ENCODE measurements at regions not wholly inside any gene's neighbourhood (a gene's known extent, or its start where the extent isn't known, plus 50 kb on each side); places are given as distances from the start of the nearest gene placed in this dataset.
"Not testable (repeated sequence)": the region's sequence is repeated elsewhere in the genome, so short reads cannot be mapped to it uniquely, and the experiment has no call there.

DNA sequence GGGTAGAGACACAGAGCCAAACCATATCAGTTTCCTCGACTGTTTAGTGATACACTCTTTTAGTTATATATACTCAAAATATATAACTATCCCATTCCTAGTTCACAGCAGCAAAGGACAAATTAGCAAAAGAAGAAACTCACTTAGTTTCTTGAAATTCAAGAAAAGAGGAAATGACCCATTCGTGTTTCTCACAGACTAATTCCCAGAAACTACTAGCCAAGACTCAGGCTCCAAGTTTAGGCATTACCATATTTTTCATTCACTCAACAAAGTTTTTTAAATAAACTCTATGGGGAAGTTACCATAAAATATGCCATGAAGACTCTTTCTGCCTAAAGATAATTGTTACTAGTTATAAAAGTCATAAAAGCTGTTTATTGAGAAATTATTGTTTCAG is 152.3 kb upstream of the DAAM1 start:
- DNase-seq: no peak
- Mint-ChIP-seq H3K27me3 (peaks cover 3% of the 10 kb centered on the region), H3K4me3 (no peak overlapping the region), H3K27ac (no peak overlapping the region), H3K36me3 (ENCODE audit: low read depth) (no peaks in the 10 kb centered on the region), H3K4me1 (no peaks in the 10 kb centered on the region), H3K9me3 (ENCODE audit: low read depth) (no peaks in the 10 kb centered on the region)
- POLR2A ChIA-PET: no interaction called here
- ATAC-seq: no peak
- CTCF ChIA-PET: no interaction called here
- intact Hi-C loops (cut with DNase I, micrococcal nuclease): no loop called here

DNA sequence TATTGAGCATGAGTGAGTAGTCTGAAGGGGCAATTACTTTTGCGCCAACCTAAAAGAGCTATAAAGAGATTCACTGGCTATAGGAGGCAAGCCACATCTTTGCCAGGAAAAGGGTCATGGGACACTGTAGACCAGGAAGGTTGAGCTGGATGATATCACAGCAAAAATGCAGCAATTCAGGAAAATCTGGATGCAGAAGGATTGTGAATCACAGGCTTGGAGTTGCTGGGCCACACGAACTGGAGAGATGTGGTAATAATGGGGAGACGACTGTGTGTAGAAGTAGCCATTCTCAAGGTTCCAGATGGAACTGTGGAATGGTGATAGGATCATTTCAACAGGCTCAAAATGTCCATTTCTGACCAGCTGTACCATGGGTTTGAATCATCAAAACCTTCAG is 151.4 kb upstream of the DAAM1 start:
- intact Hi-C loops (cut with DNase I, micrococcal nuclease): no loop called here
- H3K36me3 Mint-ChIP-seq (ENCODE audit: low read depth): no peaks in the 10 kb centered on the region
- H3K27me3 Mint-ChIP-seq: no peaks in the 10 kb centered on the region
- H3K27ac Mint-ChIP-seq: no peak overlapping the region
- CTCF ChIA-PET: no interaction called here
- no peaks in the 10 kb centered on the region for H3K4me1 Mint-ChIP-seq
- no peak overlapping the region for H3K4me3 Mint-ChIP-seq
- ATAC-seq: no peak
- no peaks in the 10 kb centered on the region for H3K9me3 Mint-ChIP-seq (ENCODE audit: low read depth)
- POLR2A ChIA-PET: no interaction called here
- no peak for DNase-seq

DNA sequence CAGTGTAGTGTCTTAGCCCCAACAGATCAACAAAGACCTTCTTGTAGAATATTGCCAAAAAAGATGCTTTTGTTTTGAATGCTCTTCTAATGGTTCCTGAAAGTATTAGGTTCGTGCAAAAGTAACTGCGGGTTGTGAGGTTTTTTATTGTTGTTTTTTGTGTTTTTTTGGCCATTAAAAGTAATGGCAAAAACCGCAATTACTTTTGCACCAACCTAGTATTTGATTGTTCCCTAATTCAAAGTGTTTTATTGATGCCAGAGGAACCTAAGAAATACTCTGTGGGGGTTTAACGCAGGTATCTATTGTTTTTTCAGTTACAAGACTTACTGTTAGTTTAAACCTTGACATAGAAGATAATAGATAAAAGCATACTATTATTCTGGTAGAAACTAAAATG is 150.8 kb upstream of the DAAM1 start:
- DNase-seq (no peak), ATAC-seq (no peak)
- no peak overlapping the region for H3K27ac Mint-ChIP-seq
- no peaks in the 10 kb centered on the region for H3K27me3 Mint-ChIP-seq
- H3K4me3 Mint-ChIP-seq: no peak overlapping the region
- intact Hi-C loops (cut with DNase I, micrococcal nuclease): no loop called here
- ChIA-PET POLR2A (no interaction called here), CTCF (no interaction called here)
- H3K36me3 Mint-ChIP-seq (ENCODE audit: low read depth): no peaks in the 10 kb centered on the region
- H3K9me3 Mint-ChIP-seq (ENCODE audit: low read depth): no peaks in the 10 kb centered on the region
- H3K4me1 Mint-ChIP-seq: no peaks in the 10 kb centered on the region

DNA sequence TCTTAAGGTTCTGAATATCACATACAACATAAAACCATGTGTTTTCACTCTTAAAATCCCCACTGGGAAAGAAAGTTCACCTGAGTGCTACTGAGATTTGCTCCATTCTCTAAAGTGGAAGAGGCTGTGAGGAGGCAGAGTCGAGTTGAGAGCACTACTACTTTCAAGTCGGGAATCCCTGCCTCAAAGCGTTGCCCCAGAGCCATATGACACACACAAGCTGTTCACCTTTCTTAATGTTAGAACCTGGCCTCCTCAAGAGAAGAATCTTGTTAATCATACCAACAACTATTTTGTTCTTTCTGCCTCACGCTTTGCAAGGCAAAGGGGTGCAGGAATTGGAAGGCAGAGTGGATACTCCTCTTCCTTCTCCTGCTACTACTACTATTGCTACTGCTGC is 149.7 kb upstream of the DAAM1 start:
- no peaks in the 10 kb centered on the region for H3K27me3 Mint-ChIP-seq
- POLR2A ChIA-PET: no interaction called here
- ATAC-seq: no peak
- no peak for DNase-seq
- no peak overlapping the region for H3K27ac Mint-ChIP-seq
- no peaks in the 10 kb centered on the region for H3K4me1 Mint-ChIP-seq
- no peaks in the 10 kb centered on the region for H3K36me3 Mint-ChIP-seq (ENCODE audit: low read depth)
- no peaks in the 10 kb centered on the region for H3K9me3 Mint-ChIP-seq (ENCODE audit: low read depth)
- CTCF ChIA-PET: no interaction called here
- intact Hi-C loops (cut with DNase I, micrococcal nuclease): no loop called here
- no peak overlapping the region for H3K4me3 Mint-ChIP-seq

DNA sequence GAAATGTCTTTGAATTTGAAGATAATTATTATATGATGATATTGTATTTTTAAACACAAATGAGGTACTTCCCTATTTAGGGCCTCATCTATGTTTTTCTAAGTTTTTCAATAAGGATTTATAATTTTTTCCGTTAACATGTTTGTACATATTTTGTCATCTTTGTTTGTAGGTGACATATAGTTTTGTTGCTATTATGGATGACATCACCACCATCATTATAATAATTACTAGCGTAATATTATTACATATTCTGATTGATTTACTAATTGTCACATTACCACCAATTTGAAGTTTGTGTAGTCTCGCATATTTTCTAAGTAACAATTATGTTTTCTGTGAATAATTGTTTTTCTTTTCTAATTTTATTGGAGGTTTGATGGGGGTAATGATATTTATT is 147.2 kb upstream of the DAAM1 start:
- ATAC-seq (no peak), DNase-seq (no peak)
- no peaks in the 10 kb centered on the region for H3K9me3 Mint-ChIP-seq (ENCODE audit: low read depth)
- no peaks in the 10 kb centered on the region for H3K27me3 Mint-ChIP-seq
- H3K4me1 Mint-ChIP-seq: no peaks in the 10 kb centered on the region
- ChIA-PET CTCF (no interaction called here), POLR2A (no interaction called here)
- no peaks in the 10 kb centered on the region for H3K36me3 Mint-ChIP-seq (ENCODE audit: low read depth)
- H3K27ac Mint-ChIP-seq: no peak overlapping the region
- no peak overlapping the region for H3K4me3 Mint-ChIP-seq
- intact Hi-C loops (cut with DNase I, micrococcal nuclease): no loop called here

DNA sequence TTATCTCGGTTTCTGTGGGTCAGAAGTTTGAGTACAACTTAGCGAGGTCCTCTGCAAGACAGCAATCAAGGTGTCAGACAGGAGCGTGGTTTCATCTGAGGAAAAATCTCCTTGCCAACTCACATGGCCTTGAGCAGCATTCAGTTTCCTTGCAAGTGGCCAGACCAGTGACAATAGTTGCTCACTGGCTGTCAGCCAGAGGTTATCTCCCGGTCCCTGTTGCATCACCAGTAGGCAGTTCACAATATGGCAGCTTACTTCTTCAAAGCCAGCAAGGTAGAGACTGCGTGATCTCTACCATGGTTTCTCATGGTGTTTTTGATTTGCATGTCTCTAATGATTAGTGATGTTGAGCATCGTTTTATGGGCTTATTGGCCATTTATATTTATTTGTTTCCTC is 143.8 kb upstream of the DAAM1 start:
- CTCF ChIA-PET: interaction anchor here (0.7 kb wide), 1 partner anchor 20 kb away, joined by 3 read pairs; no protein-coding TSS in a partner anchor
- POLR2A ChIA-PET: no interaction called here

DNA sequence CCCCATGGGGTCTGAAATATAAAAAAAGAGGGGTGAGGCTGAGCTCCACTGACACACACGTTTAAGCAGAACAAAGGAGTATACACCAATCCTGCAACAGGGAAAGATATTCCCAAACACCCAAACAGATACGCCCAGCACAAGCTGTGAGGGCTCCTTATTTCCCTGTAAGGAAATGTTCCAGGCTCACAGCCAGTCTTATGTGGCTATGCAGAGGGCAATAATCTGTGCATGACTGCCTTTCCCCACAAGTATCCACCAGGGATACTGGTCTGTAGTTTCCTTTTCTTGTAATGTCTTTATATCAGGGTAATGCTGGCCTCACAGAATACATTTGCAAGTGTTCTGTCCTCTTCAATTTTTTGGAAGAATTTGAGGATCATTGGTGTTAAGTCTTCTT is 141.7 kb upstream of the DAAM1 start:
- ATAC-seq (no peak), DNase-seq (no peak)
- intact Hi-C loops (cut with DNase I, micrococcal nuclease): no loop called here
- H3K27me3 Mint-ChIP-seq: peaks cover 5% of the 10 kb centered on the region
- H3K27ac Mint-ChIP-seq: no peak overlapping the region
- H3K4me3 Mint-ChIP-seq: no peak overlapping the region
- no peaks in the 10 kb centered on the region for H3K36me3 Mint-ChIP-seq (ENCODE audit: low read depth)
- H3K4me1 Mint-ChIP-seq: no peaks in the 10 kb centered on the region
- no peaks in the 10 kb centered on the region for H3K9me3 Mint-ChIP-seq (ENCODE audit: low read depth)
- CTCF ChIA-PET: no interaction called here
- POLR2A ChIA-PET: no interaction called here

More for the DNA sequence above, 143.8 kb upstream of the DAAM1 start:
- no peaks in the 10 kb centered on the region for H3K36me3 Mint-ChIP-seq (ENCODE audit: low read depth)
- H3K27me3 Mint-ChIP-seq: peaks cover 3% of the 10 kb centered on the region
- intact Hi-C loops (cut with DNase I, micrococcal nuclease): no loop called here
- H3K9me3 Mint-ChIP-seq (ENCODE audit: low read depth): no peaks in the 10 kb centered on the region
- no peaks in the 10 kb centered on the region for H3K4me1 Mint-ChIP-seq
- H3K27ac Mint-ChIP-seq: no peak overlapping the region
- H3K4me3 Mint-ChIP-seq: no peak overlapping the region
- no peak for DNase-seq
- ATAC-seq: no peak

DNA sequence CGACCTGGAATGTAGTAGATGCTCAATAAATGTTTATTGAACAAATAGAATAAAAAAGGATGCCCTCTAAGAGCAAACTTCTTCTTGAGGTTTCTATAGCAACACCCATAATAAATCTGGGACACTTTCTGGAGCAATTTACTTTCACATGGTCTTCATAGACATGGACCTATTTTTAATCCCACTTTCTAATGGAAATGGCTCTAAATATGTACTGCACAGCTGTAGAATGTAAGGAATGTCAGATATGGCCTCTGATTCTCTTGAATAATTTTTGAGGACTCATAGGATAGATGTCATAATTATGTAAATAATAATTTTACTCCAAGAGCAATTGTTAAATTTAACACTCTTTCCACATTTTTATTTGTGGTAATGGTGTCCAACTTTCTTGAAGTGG is 133.5 kb upstream of the DAAM1 start:
- ChIA-PET POLR2A (no interaction called here), CTCF (interaction anchor here (0.6 to 1.6 kb wide), 10 partner anchors 11 to 587 kb away, joined by 3 to 12 read pairs (median 3); no protein-coding TSS in a partner anchor)
- intact Hi-C loops (cut with DNase I, micrococcal nuclease): loop anchor here (1.0 to 10.0 kb wide), 4 partner anchors 27 to 950 kb away; partner anchors contain the start of gene DACT1 (in 1 of the 2)
- Mint-ChIP-seq H3K4me1 (no peaks in the 10 kb centered on the region), H3K9me3 (ENCODE audit: low read depth) (peaks cover 3% of the 10 kb centered on the region), H3K27ac (no peak overlapping the region), H3K36me3 (ENCODE audit: low read depth) (no peaks in the 10 kb centered on the region), H3K4me3 (no peak overlapping the region), H3K27me3 (peaks cover 2% of the 10 kb centered on the region)
- no peak for ATAC-seq
- DNase-seq: no peak

DNA sequence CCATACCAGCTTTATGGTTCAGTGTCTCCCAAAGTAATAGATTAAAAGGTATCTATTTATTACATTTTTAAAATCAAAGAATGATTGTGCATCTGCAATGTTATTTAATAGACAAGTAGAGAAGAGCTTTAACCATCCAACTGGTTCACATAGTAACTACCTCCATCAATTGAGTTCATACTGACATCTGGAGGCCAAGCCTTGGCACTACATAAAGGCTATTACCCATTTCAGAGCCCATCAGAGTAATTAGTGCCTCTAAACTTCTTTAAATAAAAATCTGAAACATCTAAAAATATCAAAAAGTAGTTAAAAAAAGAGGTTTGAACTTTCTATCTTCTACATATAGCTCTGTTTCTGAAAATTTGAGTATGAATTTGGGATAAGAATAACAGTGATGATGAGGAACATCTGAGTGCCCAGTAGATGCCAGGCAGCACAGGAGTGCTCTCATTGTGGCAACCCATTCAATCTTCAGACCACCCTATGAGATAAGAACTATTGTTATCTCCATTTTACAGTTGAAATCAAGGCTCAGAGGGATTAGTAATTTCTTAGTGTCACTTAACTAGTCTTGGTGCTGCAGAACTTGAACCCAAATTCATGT is 132.9 kb upstream of the DAAM1 start:
- Mint-ChIP-seq H3K9me3 (ENCODE audit: low read depth) (peaks cover 3% of the 10 kb centered on the region), H3K4me1 (no peaks in the 10 kb centered on the region), H3K27me3 (peaks cover 2% of the 10 kb centered on the region), H3K4me3 (no peak overlapping the region), H3K36me3 (ENCODE audit: low read depth) (no peaks in the 10 kb centered on the region), H3K27ac (no peak overlapping the region)
- ChIA-PET POLR2A (no interaction called here), CTCF (interaction anchor here (0.6 to 1.6 kb wide), 11 partner anchors 11 to 588 kb away, joined by 3 to 12 read pairs (median 3); no protein-coding TSS in a partner anchor)
- ATAC-seq (peak; percentile 61), DNase-seq (peak; percentile 38)
- intact Hi-C loops (cut with DNase I, micrococcal nuclease): loop anchor here (1.0 to 10.0 kb wide), 4 partner anchors 27 to 951 kb away; partner anchors contain the start of gene DACT1 (in 1 of the 2)

DNA sequence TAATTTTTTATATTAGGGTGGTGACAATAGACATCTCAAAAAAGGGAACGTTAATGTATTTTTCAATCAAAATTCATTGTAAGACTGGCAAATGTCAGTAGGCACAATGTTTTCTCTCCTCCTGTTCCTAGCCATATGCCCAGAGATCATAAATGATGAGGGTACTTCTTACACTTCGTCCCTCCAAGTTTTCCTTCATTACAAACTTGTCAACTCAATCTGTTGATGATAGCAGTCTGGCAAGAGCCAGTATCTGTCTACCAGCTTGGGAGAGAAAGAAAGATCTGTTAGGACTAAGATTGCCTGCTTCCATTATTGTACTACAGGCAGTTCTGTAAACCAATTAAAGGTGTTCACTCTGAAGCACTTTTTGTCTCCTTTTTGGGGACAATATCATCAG is 130.9 kb upstream of the DAAM1 start:
- Mint-ChIP-seq H3K4me1 (no peaks in the 10 kb centered on the region), H3K27me3 (no peaks in the 10 kb centered on the region), H3K4me3 (no peak overlapping the region), H3K27ac (no peak overlapping the region), H3K9me3 (ENCODE audit: low read depth) (no peaks in the 10 kb centered on the region), H3K36me3 (ENCODE audit: low read depth) (no peaks in the 10 kb centered on the region)
- DNase-seq (no peak), ATAC-seq (no peak)
- CTCF ChIA-PET: no interaction called here
- POLR2A ChIA-PET: no interaction called here
- intact Hi-C loops (cut with DNase I, micrococcal nuclease): loop anchor here (10.0 kb wide), 2 partner anchors 423 to 953 kb away; partner anchors contain the start of gene DACT1 (in 1 of the 2)

DNA sequence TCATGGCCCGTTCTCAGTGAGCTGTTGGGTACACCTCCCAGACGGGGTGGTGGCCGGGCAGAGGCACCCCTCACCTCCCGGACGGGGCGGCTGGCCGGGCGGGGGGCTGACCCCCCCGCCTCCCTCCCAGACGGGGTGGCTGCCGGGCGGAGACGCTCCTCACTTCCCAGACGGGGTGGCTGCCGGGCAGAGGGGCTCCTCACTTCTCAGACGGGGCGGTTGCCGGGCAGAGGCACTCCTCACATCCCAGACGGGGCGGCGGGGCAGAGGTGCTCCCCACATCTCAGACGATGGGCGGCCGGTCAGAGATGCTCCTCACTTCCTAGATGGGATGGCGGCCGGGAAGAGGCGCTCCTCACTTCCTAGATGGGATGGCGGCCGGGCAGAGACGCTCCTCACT is 129.7 kb upstream of the DAAM1 start:
- H3K36me3 Mint-ChIP-seq (ENCODE audit: low read depth); H3K27ac Mint-ChIP-seq; CTCF ChIA-PET; H3K9me3 Mint-ChIP-seq (ENCODE audit: low read depth); H3K27me3 Mint-ChIP-seq; ATAC-seq; POLR2A ChIA-PET; DNase-seq; H3K4me1 Mint-ChIP-seq; H3K4me3 Mint-ChIP-seq: not testable (repeated sequence)
- intact Hi-C loops (cut with DNase I, micrococcal nuclease): loop anchor here (10.0 kb wide), 2 partner anchors 424 to 954 kb away; partner anchors contain the start of gene DACT1 (in 1 of the 2)

DNA sequence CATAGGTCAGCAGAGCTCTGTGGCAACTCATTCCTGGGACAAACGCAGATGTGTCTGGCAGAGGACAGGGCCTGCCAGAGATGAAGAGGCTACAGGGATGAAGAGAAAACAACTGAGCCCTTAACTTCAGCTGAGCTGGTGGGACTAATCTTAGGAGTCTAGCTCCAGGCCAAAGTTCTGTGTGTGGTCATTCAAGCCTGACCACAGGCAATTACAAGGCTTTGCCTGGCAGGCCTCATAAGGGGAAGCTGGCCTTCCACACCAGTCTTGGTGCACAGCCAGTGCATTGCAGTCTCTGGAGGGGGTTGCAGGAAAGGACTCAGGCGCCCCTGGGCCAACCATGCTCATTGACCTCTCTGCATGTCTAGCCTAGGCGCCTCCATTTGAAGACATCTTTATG is 127.6 kb upstream of the DAAM1 start:
- H3K36me3 Mint-ChIP-seq (ENCODE audit: low read depth): no peaks in the 10 kb centered on the region
- no peaks in the 10 kb centered on the region for H3K27me3 Mint-ChIP-seq
- H3K9me3 Mint-ChIP-seq (ENCODE audit: low read depth): peaks cover 2% of the 10 kb centered on the region
- ChIA-PET CTCF (interaction anchor here (1.4 kb wide), 1 partner anchor 560 kb away, joined by 5 read pairs; no protein-coding TSS in a partner anchor), POLR2A (no interaction called here)
- no peak for DNase-seq
- intact Hi-C loops (cut with DNase I, micrococcal nuclease): no loop called here
- no peaks in the 10 kb centered on the region for H3K4me1 Mint-ChIP-seq
- H3K4me3 Mint-ChIP-seq: no peak overlapping the region
- ATAC-seq: no peak
- H3K27ac Mint-ChIP-seq: no peak overlapping the region
